ENCODE measurements at regions not wholly inside any gene's neighbourhood (a gene's known extent, or its start where the extent isn't known, plus 50 kb on each side); places are given as distances from the start of the nearest gene placed in this dataset.

DNA sequence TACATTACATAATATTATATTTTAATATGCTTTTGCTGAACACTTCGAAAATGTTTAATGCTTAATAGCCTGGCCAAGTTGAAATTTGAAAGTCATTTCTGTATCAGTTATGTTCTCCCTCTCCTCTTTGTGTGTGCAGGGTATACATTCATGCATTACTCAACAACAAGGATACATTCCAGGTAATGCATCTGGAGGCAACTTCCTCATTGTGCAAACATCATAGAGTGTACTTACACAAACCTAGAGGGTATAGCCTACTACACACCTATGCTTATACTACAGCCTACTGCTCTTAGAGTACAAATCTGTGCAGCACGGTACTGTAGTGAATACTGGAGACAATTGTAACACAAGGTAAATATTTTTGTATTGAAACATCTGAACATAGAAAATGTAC lies 407.3 kb downstream of the MRPL39 start:
- no peak overlapping the region for H4K8ac ChIP-seq (ENCODE audit: extremely low read depth, insufficient read depth, low read length)
- H3K23me2 ChIP-seq (ENCODE audit: low read depth, low read length) = no peaks in the 10 kb centered on the region
- H2BK120ac ChIP-seq (replicated peaks; ENCODE audit: low read depth, low read length) = no peak overlapping the region
- H3K79me1 ChIP-seq (ENCODE audit: low read depth, low read length) = no peaks in the 10 kb centered on the region
- no peak overlapping the region for H3K4me2 ChIP-seq (ENCODE audit: insufficient read depth in 1 of 2, low read depth in 2 of 2, low read length in 2 of 2)
- no peak overlapping the region for H3K14ac ChIP-seq (ENCODE audit: insufficient read length)
- ChIA-PET POLR2A (ENCODE audit: partially characterized antibody) (no interaction called here), CTCF (ENCODE audit: partially characterized antibody) (no interaction called here)
- peaks cover 0 to 3% of the 10 kb centered on the region in 2 experiments; a peak in 1 of 4 replicates for H3K9me3 ChIP-seq (ENCODE audit: insufficient read depth in 2 of 2, low read depth in 1 of 2, low read length in 1 of 2)
- 97% methylated on average over 2 of the region's 2 CpGs; no CpG with 5 or more reads in 1 of the 2 experiments for WGBS, 2 experiments (ENCODE audit: extremely low coverage in 1 of 2, insufficient coverage in 1 of 2, insufficient read length in 1 of 2, insufficient replicate concordance in 2 of 2, low coverage in 1 of 2, low lambda C conversion rate in 2 of 2, missing lambda C conversion rate in 1 of 2)
- H2BK15ac ChIP-seq (ENCODE audit: low read length) = no peak overlapping the region
- no peak overlapping the region for H3K18ac ChIP-seq (ENCODE audit: extremely low read depth, low read length)
- H3K4me3 ChIP-seq (ENCODE audit: extremely low read depth in 1 of 4, insufficient read depth in 2 of 4, low read depth in 3 of 4, low read length in 4 of 4) = no peak overlapping the region
- no peak overlapping the region for H3K27ac ChIP-seq (ENCODE audit: low read depth, low read length)
- no peak overlapping the region for H2AK5ac ChIP-seq (ENCODE audit: low read depth, low read length)
- FAIRE-seq (no peak), DNase-seq (ENCODE audit: low read depth in 1 of 2, low spot score in 2 of 2) (no peak)
- H2BK12ac ChIP-seq (ENCODE audit: low read depth, low read length) = no peak overlapping the region
- H2AFZ ChIP-seq (ENCODE audit: low read length) = no peak overlapping the region
- H3K23ac ChIP-seq (ENCODE audit: insufficient read length) = no peak overlapping the region
- H3K4me1 ChIP-seq (replicated peaks in 1 of 4; ENCODE audit: control insufficient read depth in 3 of 4, insufficient read depth in 4 of 4, low read length in 3 of 4) = no peaks in the 10 kb centered on the region
- H3K56ac ChIP-seq (replicated peaks; ENCODE audit: insufficient read length, low read depth, low read length) = no peak overlapping the region
- no peak for TF ChIP-seq EGR1 (IDR thresholded peaks at IDR 0.05; ENCODE audit: borderline replicate concordance, low read depth, low read length)
- no peak for TF ChIP-seq ZNF274 (IDR thresholded peaks at IDR 0.05; ENCODE audit: borderline replicate concordance, extremely low read depth, low read length)
- H3K79me2 ChIP-seq (ENCODE audit: control insufficient read depth in 1 of 2, insufficient read depth in 2 of 2, low read length in 2 of 2) = no peaks in the 10 kb centered on the region
- no peaks in the 10 kb centered on the region for H3K36me3 ChIP-seq (ENCODE audit: control insufficient read depth in 2 of 4, insufficient read depth in 4 of 4, low read length in 3 of 4)
- H4K5ac ChIP-seq (ENCODE audit: insufficient read length, low read depth, low read length) = no peak overlapping the region
- H4K20me1 ChIP-seq (replicated peaks in 1 of 2; ENCODE audit: control insufficient read depth in 1 of 2, insufficient read depth in 2 of 2, low read length in 2 of 2) = no peaks in the 10 kb centered on the region
- no peaks in the 10 kb centered on the region for H3K27me3 ChIP-seq (replicated peaks in 1 of 4; ENCODE audit: control insufficient read depth in 3 of 4, extremely low read depth in 1 of 4, insufficient read depth in 3 of 4, low read length in 3 of 4)
- no peak overlapping the region for H2BK20ac ChIP-seq (ENCODE audit: low read length)
- H4K91ac ChIP-seq (replicated peaks; ENCODE audit: insufficient read length, low read length) = no peak overlapping the region
- no peak overlapping the region for H2BK5ac ChIP-seq (ENCODE audit: low read depth, low read length)
- no peak overlapping the region for H3K9ac ChIP-seq (replicated peaks in 1 of 4; ENCODE audit: extremely low read depth in 1 of 4, low read depth in 3 of 4, low read length in 3 of 4)
- H3K4ac ChIP-seq (replicated peaks; ENCODE audit: insufficient read length, low read depth, low read length) = no peak overlapping the region
